Fibroblast of skin of abdomen (primary cell): ENCODE measurements at regions not wholly inside any gene's neighbourhood (a gene's known extent, or its start where the extent isn't known, plus 50 kb on each side); places are given as distances from the start of the nearest gene placed in this dataset.

ENCODE experiments used
- DNase-seq: peaks from one replicate; pipeline ENCODE4 v3.0.0-alpha.2; 2013

DNA sequence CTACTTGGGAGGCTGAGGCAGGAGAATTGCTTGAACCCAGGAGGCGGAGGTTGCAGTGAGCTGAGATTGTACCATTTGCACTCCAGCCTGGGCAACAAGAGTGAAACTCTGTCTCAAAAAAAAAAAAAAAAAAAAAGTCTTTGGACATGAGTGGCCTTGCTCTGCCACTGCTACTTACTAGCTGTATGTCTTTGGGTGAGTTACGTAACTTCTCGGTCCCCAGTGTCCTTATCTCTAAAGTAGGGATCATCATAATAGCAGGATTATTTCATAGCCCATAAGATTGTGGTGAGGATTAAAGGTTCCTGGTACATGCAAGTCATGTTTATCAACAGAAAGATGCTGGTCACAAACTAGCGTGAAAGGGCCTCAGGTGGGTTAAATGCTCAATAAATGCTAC lies 53.9 kb upstream of the HEPHL1 start:
- no peak for DNase-seq

DNA sequence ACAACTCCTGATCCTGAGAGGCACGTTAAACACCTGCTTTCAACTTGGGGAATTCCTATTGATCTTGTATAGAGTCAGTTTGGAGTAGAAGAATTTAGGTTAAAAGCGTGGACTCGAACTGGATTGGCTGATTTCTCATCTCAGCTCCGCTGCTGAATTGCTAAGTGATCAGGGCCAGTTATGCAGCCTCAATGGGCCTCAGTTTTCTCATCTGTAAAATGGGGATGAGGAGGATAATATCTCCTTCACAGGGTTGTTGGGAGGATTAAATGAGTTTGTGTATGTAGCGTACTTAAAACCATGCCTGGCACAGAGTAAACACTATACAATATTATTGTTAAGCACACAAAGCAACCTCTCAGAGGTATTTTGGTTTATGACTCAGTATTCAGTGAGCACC lies 53.2 kb upstream of the HEPHL1 start:
- no peak for DNase-seq

DNA sequence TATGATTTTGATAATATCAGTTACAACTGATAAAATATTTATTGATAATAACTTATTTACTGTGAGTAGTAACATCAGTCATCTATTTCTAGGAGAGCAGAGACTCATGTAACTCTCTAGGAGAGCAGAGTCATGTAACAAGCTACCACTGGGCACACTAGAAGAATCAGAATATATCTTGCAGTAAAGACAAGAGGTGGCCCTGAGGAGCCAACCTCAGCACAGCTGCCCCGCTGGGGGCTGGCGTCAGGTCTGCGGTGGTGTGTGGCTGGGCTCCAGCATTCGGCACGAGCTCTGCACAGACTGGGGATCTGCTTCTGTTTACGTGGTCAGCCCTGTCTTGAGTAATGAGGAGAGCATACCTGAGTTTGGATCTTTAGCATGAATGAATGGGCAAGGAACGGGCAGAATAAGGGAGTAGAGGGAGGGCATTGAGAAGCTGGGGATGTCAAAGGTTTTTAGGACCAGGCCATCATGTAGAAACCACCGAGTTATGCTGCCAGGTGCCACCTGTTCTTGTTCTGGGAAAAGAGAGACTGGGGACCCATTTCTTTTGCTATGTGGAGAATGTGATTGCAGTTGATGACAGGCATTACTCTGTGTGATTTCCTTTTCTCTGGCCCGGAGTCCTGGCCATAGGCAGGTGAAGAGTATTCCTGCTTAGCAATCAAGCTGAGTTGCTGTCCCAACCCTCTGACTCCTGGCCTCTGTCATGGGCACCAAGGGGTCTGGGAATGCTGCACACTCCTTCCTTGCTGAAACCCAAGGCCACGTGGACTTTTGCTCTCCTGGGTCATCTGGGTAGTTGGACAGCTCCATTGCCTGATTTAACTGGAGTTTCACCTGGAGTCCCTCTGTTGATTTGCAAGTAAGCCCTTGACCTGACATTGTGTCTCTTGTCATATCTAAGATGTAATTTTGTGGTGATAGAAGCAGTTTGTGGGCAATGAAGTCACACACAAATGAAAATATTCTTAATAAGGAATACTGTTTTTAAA lies 50.9 kb upstream of the HEPHL1 start:
- DNase-seq: no peak
